K562 (cell line): ENCODE measurements at regions not wholly inside any gene's neighbourhood (a gene's known extent, or its start where the extent isn't known, plus 50 kb on each side); places are given as distances from the start of the nearest gene placed in this dataset.

Experiments used
- ATF1 ChIP-seq, 2 experiments: fragments of 450-650 bp in 1 of 2; IDR thresholded peaks; 2 replicates each; pipeline ENCODE4 v1.6.1; 2016; ENCODE audit warnings: missing compliant biosample characterization in 1 of 2, missing genetic modification characterization in 1 of 2
- CC2D1A ChIP-seq: fragments of 450-650 bp; IDR thresholded peaks from 2 replicates; pipeline ENCODE4 v1.6.1; 2017; ENCODE audit warnings: mild to moderate bottlenecking
- CREM ChIP-seq: IDR thresholded peaks from 2 replicates; pipeline ENCODE4 v1.6.1; 2014; ENCODE audit warnings: antibody characterized with exemption, low read depth
- HMBOX1 ChIP-seq: sonication (generic); IDR thresholded peaks from 2 replicates; pipeline ENCODE4 v1.6.1; 2016
- MAFK ChIP-seq: IDR thresholded peaks from 2 replicates; pipeline ENCODE4 v1.6.1; 2011; ENCODE audit warnings: low read length, improper control_type of control experiment
- MTA3 ChIP-seq: fragments of 450-650 bp; formaldehyde crosslinking; IDR thresholded peaks from 2 replicates; pipeline ENCODE4 v1.6.1; 2017; ENCODE audit warnings: mild to moderate bottlenecking, borderline replicate concordance
- ZBTB26 ChIP-seq: fragments of 450-650 bp; formaldehyde crosslinking; IDR thresholded peaks from 2 replicates; pipeline ENCODE4 v1.4.0; 2022; ENCODE audit warnings: missing genetic modification characterization
- ZNF217 ChIP-seq: sonication (generic); formaldehyde crosslinking; IDR thresholded peaks from 2 replicates; pipeline ENCODE4 v1.8.0; 2022; ENCODE audit warnings: mild to moderate bottlenecking, missing genetic modification reagents
- ZNF41 ChIP-seq: fragments of 250-450 bp; sonication (Bioruptor Pico); conservative IDR thresholded peaks from 2 replicates; pipeline ENCODE4 v1.4.0; 2020; ENCODE audit warnings: mild to moderate bottlenecking
- ZNF431 ChIP-seq: sonication (generic); formaldehyde crosslinking; IDR thresholded peaks from 2 replicates; pipeline ENCODE4 v1.8.0; 2022; ENCODE audit warnings: mild to moderate bottlenecking, missing genetic modification reagents
- TF ChIP-seq, protein P1 (sequence below), 2 experiments: fragments of 450-650 bp; formaldehyde crosslinking in 1 of 2; IDR thresholded peaks; 2 replicates each; pipeline versions ENCODE4 v1.4.0 to v1.6.1; 2014 to 2020; ENCODE audit warnings: mild to moderate bottlenecking in 2 of 2, borderline replicate concordance in 1 of 2, low read depth in 1 of 2
- TF ChIP-seq, protein P2 (sequence below), 2 experiments: fragments of 450-650 bp in 1 of 2; IDR thresholded peaks; 2 replicates each; pipeline ENCODE4 v1.6.1; 2011 to 2017; ENCODE audit warnings: low read depth in 2 of 2, antibody characterized with exemption in 1 of 2, borderline replicate concordance in 1 of 2, low read length in 1 of 2, mild to moderate bottlenecking in 1 of 2, mixed read lengths in 1 of 2; ENCODE audit not compliant: control insufficient read depth in 1 of 2

GRCh38 chr20:53869466-53870258 is 200.7 kb downstream of the BCAS1 start (continued):
- TF ChIP-seq, protein P1, sequence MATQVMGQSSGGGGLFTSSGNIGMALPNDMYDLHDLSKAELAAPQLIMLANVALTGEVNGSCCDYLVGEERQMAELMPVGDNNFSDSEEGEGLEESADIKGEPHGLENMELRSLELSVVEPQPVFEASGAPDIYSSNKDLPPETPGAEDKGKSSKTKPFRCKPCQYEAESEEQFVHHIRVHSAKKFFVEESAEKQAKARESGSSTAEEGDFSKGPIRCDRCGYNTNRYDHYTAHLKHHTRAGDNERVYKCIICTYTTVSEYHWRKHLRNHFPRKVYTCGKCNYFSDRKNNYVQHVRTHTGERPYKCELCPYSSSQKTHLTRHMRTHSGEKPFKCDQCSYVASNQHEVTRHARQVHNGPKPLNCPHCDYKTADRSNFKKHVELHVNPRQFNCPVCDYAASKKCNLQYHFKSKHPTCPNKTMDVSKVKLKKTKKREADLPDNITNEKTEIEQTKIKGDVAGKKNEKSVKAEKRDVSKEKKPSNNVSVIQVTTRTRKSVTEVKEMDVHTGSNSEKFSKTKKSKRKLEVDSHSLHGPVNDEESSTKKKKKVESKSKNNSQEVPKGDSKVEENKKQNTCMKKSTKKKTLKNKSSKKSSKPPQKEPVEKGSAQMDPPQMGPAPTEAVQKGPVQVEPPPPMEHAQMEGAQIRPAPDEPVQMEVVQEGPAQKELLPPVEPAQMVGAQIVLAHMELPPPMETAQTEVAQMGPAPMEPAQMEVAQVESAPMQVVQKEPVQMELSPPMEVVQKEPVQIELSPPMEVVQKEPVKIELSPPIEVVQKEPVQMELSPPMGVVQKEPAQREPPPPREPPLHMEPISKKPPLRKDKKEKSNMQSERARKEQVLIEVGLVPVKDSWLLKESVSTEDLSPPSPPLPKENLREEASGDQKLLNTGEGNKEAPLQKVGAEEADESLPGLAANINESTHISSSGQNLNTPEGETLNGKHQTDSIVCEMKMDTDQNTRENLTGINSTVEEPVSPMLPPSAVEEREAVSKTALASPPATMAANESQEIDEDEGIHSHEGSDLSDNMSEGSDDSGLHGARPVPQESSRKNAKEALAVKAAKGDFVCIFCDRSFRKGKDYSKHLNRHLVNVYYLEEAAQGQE (IDR thresholded peaks at IDR 0.05; ENCODE audit: borderline replicate concordance), result peak; percentile 74; the same call in 1 of the 2 replicates
- TF ChIP-seq, protein P1 (CRISPR knock-in tag; IDR thresholded peaks at IDR 0.05; ENCODE audit: low read depth), result no peak
- TF ChIP-seq HMBOX1 (peak; percentile 94), ZNF217 (CRISPR knock-in tag) (no peak), ATF1 (CRISPR knock-in tag; IDR thresholded peaks at IDR 0.05) (no peak), ATF1 (tag; IDR thresholded peaks at IDR 0.05) (peak; percentile 42; the same call in 1 of the 2 replicates), CC2D1A (0 out of 2 replicates have a peak, but pooled peaks have one; percentile 53), CREM (peak; percentile 66), MTA3 (0 out of 2 replicates have a peak, but pooled peaks have one; percentile 38), ZNF41 (CRISPR knock-in tag) (no peak), ZNF431 (CRISPR knock-in tag) (no peak), ZBTB26 (CRISPR knock-in tag) (no peak), MAFK (no peak)
- TF ChIP-seq, protein P2, sequence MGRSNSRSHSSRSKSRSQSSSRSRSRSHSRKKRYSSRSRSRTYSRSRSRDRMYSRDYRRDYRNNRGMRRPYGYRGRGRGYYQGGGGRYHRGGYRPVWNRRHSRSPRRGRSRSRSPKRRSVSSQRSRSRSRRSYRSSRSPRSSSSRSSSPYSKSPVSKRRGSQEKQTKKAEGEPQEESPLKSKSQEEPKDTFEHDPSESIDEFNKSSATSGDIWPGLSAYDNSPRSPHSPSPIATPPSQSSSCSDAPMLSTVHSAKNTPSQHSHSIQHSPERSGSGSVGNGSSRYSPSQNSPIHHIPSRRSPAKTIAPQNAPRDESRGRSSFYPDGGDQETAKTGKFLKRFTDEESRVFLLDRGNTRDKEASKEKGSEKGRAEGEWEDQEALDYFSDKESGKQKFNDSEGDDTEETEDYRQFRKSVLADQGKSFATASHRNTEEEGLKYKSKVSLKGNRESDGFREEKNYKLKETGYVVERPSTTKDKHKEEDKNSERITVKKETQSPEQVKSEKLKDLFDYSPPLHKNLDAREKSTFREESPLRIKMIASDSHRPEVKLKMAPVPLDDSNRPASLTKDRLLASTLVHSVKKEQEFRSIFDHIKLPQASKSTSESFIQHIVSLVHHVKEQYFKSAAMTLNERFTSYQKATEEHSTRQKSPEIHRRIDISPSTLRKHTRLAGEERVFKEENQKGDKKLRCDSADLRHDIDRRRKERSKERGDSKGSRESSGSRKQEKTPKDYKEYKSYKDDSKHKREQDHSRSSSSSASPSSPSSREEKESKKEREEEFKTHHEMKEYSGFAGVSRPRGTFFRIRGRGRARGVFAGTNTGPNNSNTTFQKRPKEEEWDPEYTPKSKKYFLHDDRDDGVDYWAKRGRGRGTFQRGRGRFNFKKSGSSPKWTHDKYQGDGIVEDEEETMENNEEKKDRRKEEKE (IDR thresholded peaks at IDR 0.05; ENCODE audit: borderline replicate concordance in 1 of 2, control insufficient read depth in 1 of 2, low read depth in 2 of 2, low read length in 1 of 2), result peak in 1 of 2 experiments; percentile 75; a peak in 1 of 4 replicates
